Head of caudate nucleus (tissue), 42 donors: ENCODE measurements at regions not wholly inside any gene's neighbourhood (a gene's known extent, or its start where the extent isn't known, plus 50 kb on each side); places are given as distances from the start of the nearest gene placed in this dataset.

Source experiments
- DNase-seq, 42 donors: peaks; one replicate each; pipeline versions ENCODE4 v3.0.0 to v3.0.0-alpha.2; 2020 to 2021; ENCODE audit warnings: mixed read lengths in 7 of 42
- intact Hi-C: fragments of 100-400 bp; cut with DNase I; formaldehyde crosslinking; loops from one replicate; pipeline ENCODE4 v1.15.0; 2022

DNA sequence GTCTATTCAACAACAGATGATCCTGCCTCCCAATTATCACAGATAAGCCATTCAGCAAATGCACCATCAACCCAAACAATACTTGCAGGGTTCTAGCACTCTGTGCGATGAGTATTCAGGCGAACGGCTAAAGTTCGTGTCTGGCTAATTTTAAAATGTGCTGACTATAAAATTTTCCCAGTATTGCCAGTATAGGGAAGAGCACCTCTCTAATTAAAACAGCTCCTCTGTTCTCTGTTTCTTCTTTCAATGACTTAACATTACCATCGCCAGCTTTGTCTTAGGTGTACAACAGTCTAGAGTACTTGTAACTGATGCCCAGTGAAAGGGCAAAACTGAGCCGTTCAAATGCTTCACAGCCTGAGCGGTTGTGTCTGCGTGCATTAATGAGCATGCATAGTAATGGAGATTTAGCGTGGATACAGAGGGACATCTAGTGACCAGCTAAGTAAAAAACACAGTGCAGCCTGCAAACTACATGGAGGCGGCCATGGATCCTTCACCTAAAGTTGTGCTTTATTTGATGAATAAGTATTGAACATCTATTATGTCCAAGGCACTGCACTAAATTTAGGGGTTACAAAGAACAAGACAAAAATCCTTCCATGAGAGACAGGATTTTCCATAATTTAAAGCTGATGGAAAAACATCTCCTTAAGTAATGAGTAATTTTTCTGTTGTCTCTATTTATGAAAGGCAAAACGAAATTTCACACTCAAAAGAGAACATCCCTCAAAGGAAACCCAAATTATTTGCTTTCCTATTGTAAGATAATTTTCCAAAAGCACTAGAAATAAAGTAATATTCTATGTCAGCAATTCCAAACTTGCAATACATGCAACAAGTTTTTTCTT lies 120.0 kb downstream of the SETD4 start:
- DNase-seq: peak in 34 of 42 donors; percentile 8 to 76 (median 36)
- intact Hi-C loops: no loop called here

DNA sequence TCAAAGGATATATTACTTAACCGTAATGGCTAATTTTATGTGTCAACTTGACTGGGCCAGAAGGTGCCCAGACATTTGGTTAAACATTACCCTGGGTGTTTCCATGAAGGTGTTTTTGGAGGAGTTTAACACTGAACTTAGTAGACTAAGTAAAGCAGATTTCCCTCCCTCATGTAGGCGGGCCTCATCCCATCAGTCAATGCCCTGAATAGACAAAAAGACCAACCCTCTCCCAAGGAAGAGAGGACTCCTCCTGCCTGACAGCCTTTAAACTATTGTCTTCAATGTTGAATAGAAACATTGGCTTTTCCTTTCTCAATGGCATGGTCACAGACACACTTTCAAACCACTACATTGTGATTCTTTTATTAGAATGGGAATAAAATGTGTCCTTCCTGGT lies 121.9 kb downstream of the SETD4 start:
- intact Hi-C loops: no loop called here
- no peak for DNase-seq

DNA sequence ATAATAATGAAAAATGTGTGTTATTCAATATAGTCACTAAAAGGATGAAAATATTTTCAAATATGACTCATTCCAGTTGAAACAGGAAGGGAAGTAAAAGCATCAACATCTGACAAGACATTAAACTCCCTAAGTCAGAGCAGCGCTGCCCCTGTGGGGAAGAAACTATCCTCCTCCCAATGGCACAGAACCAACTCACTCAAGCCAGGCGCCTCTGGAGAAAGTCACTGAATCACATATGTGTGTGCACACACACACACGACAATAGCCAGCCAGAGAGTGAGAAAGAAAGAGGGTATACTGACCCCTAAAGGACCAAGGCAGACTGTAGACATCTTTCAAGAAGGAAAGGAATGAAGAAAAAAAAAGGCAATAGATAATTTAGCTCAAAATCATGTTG lies 126.9 kb downstream of the SETD4 start:
- intact Hi-C loops: no loop called here

DNA sequence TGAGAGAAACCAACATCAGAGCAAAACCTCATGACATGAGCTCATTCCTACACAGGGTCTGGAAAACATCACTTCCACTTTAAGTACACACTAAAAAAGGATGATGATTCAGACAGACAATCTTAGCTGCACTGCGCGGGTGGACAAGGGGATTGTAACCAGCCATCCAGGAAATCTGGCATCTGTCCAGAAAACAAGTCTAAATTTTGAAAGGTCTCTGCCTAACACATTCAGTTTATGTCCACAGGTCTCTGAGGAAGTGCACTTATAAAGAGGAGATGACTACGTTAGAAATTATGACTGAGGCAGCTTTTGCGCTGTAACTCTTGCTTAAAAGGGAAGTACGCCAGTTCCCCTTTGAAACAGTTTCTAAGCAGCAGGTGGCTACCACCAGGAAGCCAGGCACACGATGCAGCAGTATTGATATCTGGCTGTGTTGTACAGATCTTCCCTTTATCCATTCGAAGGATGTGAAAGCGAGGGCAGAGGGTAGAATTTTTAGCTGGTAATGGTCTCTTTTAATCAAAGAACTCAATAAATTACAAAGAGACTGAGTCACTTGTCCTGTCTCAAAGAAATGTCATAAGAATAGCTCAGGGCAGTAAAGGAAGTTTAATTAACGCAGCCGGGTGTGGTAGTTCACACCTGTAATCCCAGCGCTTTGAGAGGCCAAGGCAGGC lies 128.0 kb downstream of the SETD4 start:
- intact Hi-C loops: no loop called here
- peak in 24 of 42 donors; percentile 3 to 56 (median 18) for DNase-seq

More for the DNA sequence above, 126.9 kb downstream of the SETD4 start:
- DNase-seq: peak in 18 of 42 donors; percentile 4 to 52 (median 18)

DNA sequence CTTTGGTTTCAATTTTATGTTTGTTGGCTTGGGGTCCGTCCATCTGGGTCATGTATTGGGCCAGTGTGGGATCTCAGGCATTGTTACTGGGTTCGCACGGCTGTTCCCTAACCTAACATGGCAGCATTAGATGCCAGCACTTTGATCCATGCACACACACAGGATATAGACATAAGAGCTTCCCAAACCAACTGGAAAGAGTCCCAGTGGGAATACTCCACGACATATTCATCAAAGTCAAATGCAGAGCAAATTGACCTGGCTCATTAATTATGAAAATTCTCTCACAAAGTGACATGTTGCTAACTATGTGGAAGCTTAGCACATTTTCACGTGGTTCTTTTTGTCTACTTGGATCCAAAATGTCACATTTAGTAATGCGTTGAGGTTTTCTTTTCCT lies 130.4 kb downstream of the SETD4 start:
- DNase-seq: no peak
- intact Hi-C loops: no loop called here

DNA sequence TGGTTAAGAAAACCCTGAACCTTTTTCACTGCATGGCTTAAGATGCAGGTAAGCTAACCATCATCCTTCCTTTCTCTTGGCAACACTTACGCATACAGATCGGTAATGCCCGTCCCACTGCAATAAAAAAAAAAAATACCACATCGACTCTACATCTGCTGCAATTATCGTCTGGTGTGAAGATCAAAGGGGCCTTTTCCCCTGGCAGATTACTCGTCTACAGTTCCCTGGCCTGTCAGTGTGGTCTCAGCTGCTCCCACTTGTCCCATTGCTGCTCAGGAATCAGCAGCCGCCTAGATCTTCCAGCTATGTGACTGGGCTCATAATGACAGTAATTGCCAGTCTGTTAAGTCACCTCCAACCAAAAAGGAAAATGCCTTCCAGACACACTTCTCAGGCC lies 133.1 kb downstream of the SETD4 start:
- intact Hi-C loops: no loop called here

DNA sequence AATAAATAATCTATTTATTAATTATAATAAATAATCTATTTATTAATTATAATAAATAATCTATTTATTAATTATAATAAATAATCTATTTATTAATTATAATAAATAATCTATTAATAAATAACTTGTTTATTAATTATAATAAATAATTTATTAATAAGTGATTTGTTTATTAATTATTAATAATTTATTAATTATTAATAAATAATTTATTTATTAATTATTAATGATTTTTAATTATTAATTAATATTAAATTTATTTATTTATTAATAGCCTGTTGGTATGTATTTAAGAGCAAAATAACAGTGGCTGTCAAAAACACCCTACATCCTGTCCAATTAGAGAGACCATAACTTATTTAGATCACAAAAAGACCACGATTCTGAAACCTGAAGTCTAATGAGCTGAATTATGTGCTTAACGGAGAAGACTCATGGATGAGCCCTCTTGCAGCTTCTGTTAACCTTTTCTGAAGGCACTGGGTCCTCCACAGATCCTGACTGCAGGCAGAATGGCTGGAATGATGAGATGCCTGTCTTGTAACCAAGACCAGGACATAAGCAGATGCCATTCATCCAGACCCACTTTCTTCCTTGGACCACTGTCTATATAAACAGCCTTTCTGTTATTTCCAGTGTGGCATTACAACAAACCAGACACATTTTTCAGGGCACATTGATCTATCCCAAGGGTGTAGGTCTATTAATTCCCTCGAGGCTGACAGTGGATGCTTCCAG lies 134.2 kb downstream of the SETD4 start:
- intact Hi-C loops: no loop called here
- no peak for DNase-seq

More for the DNA sequence above, 133.1 kb downstream of the SETD4 start:
- no peak for DNase-seq

DNA sequence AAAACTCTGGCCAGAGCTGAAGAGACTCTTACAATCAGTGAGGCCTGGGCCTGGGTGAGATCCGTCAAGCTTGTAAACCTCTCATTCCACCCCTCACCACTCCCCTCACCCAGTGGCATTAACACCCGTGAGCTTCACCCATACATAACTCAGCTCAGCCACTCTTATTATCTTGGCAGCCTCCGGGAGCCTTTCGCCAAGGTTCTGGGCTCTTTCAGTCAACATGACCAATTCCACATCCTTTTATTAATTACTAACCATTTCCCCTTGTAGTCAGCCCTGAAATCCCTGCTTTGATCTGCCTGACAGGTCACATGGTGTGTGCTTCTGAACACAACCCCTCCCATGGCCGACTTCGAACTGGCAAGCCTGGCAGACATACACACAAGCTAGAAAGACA lies 134.8 kb downstream of the SETD4 start:
- intact Hi-C loops: no loop called here
- peak in 1 of 42 donors; percentile 47 for DNase-seq

DNA sequence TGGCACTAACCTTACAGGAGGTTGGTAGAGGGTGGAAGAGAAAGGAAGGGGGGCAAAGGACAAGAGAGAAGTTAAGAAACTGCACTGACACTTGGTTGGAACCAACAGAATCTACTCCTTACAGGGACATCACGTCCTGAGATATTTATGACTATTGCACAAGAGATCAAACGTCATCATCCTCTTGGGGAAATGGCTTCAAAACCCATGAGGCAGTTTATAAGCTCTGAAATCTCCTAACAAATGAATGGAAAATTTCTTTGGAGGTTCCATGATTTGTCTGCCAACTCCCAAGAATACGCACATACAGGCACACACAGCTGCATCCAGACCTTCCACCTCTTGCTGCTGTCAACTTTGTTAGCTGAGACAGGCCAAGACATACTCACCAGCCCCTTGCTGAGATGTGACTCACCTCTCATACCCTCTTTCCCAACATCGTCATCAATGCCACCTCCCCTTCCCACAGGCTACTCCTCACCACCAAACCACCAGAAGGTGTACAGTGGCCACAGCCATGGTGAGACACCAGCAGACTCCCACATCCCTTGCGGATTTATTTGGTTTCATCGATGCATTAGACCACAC lies 135.5 kb downstream of the SETD4 start:
- no peak for DNase-seq
- intact Hi-C loops: no loop called here

DNA sequence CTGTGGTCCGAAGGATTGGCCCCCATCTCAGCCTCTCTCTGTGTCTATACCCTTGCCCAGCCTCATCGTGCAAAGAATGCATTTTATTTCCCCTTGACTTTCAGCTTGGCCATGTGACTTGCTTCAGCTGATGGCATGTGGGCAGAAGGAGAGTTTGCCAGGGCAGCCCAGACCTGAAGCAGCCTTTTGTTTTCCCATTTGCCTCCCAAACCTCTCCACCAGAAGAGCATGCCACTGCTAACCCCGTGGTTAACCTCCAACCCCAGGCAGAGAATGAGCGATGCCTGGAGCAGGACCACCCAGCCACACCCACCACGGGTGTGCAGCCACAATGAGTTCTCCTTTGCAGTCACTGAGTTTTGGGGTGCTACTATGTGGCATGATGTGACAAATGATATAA lies 136.4 kb downstream of the SETD4 start:
- no peak for DNase-seq
- intact Hi-C loops: no loop called here

DNA sequence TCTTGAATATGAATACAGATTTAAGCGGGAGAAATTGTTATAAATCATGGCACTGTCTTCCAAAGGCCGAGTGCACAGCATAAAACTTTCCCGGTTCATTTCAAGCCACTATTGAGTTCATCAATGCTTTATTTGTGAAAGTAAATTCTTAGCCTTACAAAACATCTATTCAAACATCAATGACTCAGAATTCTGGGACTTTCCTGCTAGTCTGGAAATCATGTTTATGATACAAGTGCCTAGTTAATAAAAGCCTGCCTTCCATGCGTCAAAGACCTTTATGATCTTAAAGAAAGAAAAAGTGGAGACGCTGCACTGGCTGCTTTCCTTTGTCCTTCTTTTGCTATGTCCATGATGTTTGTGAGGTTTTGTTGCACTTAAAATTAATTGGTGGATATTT lies 137.7 kb downstream of the SETD4 start:
- no peak for DNase-seq
- intact Hi-C loops: no loop called here

DNA sequence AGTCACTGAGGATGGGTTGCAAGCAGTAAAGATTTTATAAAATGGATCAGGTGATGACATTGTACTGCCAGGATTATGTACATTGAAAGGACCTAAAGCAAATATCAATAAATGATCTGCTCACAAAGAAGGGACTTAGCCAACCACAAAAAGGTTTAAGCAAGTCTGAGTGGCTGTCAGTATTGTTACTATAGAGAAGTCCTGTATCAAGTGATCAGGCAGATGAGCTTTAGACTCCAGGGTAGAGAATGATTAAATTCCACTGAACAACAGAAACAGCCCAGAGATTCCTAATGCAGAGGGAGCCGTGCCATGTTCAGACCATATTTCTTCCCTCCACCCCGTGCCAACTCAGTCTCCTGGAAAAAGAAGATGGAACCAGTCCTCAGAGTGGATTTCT lies 138.9 kb downstream of the SETD4 start:
- intact Hi-C loops: no loop called here
- DNase-seq: no peak

DNA sequence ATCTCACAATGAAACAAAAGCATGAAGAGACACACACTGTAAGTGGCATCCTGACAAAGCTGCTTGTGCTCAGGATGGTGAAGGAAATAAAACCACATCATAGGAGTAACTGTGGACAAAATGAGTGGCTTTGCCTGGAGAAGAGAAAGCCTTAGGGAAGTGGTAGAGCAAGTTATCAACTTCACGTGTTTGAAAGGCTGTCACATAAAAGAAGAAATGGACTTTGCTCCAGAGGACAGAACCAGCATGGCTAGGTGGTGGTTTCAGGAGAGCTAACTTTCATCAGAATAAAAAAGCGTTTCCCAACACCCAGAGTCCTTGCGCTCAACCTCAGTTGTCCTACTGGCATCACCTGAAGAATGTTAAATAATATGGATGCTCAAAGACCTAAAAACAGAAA lies 139.9 kb downstream of the SETD4 start:
- DNase-seq: no peak
- intact Hi-C loops: no loop called here

DNA sequence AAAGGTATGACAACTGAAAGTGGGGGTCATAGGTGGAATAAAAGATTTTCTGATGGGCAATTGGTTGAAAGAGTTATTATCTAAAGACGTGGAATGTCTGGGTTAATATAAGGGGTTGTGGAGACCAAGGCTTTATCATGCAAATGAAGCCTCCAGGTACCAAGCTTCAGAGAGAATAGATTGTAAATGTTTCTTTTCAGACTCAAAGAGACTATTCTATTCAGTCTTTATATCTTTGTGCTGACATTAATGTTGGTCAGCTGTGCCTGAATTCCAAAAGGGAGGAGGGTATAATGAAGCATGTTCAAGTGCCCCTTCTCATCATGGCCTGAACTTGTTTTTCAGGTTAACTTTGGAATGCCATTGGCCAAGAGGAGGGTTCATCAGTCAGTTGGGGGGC lies 145.3 kb downstream of the SETD4 start:
- intact Hi-C loops: no loop called here
- DNase-seq: no peak

DNA sequence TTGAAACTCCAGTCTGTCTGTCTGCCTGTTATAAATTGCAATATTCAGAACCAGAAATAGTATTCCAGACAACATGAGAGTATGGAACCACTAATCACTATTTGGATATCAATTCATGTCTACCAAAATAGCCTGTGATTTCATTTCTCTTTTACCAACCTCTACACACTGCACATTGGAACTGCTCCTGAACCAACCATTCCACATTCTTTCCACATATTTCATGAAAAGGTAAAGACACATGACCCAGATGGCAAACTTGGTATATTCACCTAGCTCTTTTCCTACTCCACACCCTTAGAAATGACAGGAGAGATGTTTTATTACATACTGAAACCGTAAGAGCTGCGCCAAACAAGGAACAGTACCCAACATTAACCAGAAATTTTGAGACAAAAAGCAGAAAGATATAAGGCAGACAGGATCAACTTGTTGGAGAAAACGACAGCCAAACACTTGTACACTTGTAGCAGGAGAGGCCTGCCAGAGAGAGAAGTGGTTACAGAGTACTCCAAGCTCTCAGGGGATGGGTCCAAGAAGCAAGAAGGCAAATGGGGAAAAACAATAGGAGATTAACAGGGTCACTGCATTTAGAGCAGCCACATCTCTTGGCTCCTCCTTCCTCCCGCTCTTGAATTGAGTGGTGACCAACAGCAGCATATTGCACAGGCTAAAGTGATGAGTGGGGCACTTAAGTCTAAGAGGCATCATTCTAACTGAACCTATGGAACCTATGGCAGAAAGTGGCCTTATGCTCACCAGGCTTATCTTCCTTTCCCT lies 148.7 kb downstream of the SETD4 start:
- intact Hi-C loops: no loop called here
- no peak for DNase-seq

DNA sequence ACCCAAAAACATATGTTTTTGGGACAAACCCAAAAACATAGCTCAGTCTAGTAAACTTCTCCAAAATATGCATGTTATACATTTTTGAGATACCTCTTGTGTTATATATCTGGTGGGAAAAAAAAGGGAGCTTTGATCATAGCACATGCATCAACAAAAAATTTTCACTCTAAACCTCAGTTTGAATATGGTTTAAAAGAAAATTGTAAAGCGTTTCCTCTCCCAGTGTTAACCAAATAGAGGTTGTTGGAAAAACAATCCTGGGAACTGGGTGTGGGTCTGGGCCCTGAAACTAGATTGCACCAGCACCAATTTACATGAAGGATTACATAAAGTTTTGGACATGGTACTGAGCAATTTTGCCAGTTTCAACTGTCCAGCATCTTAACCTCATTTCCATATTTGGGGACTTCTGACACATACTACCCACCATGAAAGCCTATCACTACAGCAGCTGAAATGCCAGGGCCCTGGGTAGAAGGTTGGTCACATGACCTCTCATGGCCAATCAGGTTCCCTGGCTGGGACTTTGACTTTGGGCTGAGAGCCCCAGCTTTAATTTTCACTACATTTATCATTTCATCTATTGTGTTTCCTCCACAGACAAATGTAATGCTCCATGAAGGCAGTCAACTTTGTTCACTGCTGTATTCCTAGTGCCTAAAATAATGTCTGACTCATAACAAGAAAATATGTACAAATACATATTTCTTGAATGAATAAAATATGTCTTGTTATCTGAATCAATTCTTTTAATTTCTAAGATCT lies 150.7 kb downstream of the SETD4 start:
- intact Hi-C loops: no loop called here
- no peak for DNase-seq

DNA sequence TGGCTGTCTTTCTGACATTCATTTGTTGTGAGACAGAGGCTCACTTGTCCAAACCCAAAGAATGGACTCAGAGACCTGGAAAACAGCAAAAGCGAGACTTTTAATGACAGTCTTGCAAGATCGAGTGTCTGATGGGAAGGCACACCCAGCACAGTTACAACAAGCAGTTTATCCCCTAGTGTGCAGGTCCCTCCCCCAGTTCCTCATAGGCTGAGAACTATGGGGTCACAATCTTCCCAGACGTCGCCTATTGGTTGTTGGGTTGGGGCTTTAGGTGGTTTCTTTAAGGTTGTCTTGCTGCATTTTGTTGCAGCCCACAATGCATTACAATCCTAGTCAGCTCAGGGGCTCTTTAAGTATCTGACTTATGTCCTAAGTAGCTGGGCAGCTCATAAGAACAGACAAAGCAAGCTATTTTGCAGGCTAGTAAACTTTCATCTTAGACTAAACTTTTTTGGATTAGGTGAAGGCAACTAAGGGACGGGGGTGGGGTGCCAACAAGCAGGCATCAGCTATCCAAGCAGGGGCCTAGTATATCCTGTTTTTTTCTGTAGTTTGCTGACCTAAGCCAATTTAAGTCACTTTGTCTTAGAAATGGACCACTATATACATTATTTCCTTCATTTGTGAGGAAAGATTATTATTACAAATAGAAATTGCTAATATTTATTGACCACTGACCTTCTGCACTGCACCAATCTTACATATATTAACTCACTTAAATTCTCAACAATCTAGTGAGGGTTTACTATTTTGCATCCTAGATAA lies 151.8 kb downstream of the SETD4 start:
- intact Hi-C loops: no loop called here
- DNase-seq: no peak
